ENCODE measurements at regions not wholly inside any gene's neighbourhood (a gene's known extent, or its start where the extent isn't known, plus 50 kb on each side); places are given as distances from the start of the nearest gene placed in this dataset.

GRCh38 chr7:106600569-106601373 lies 60.2 kb downstream of the CCDC71L start:
- H3K9me3 ChIP-seq, result no peaks in the 10 kb centered on the region
- no peaks in the 10 kb centered on the region for H3K27me3 ChIP-seq
- TF ChIP-seq POLR2AphosphoS5 (IDR thresholded peaks at IDR 0.05), result no peak
- no peak for TF ChIP-seq POLR2A (IDR thresholded peaks at IDR 0.05)
- no peak for TF ChIP-seq CTCF (IDR thresholded peaks at IDR 0.05)
- no peaks in the 10 kb centered on the region for H3K4me1 ChIP-seq
- intact Hi-C loops (cut with DNase I; ENCODE audit: low total_unique reads), result no loop called here
- H3K4me3 ChIP-seq, result no peak overlapping the region
- no peaks in the 10 kb centered on the region for H3K36me3 ChIP-seq
- no peak for DNase-seq (ENCODE audit: low spot score in 2 of 2)
- H3K27ac ChIP-seq, result no peak overlapping the region

- no peak overlapping the region for H3K27ac ChIP-seq
- no peak overlapping the region for H3K4me3 ChIP-seq
- no peak for DNase-seq (ENCODE audit: low spot score in 2 of 2)
- intact Hi-C loops (cut with DNase I; ENCODE audit: low total_unique reads), result no loop called here
- no peaks in the 10 kb centered on the region for H3K36me3 ChIP-seq
- no peaks in the 10 kb centered on the region for H3K27me3 ChIP-seq
- TF ChIP-seq POLR2AphosphoS5 (IDR thresholded peaks at IDR 0.05) (no peak), POLR2A (IDR thresholded peaks at IDR 0.05) (no peak), CTCF (IDR thresholded peaks at IDR 0.05) (no peak)
- H3K4me1 ChIP-seq, result no peaks in the 10 kb centered on the region
- H3K9me3 ChIP-seq, result no peaks in the 10 kb centered on the region
Measured at GRCh38 chr7:106599343-106599698, 61.6 kb downstream of the CCDC71L start.

- peak overlapping the region; percentile 3 to 36 (median 13) for H3K4me3 ChIP-seq
- peak in 1 of 2 donors; percentile 37 for DNase-seq (ENCODE audit: low spot score in 2 of 2)
- intact Hi-C loops (cut with DNase I; ENCODE audit: low total_unique reads), result no loop called here
- H3K9me3 ChIP-seq, result no peaks in the 10 kb centered on the region
- TF ChIP-seq POLR2AphosphoS5 (IDR thresholded peaks at IDR 0.05) (no peak), POLR2A (IDR thresholded peaks at IDR 0.05) (no peak), CTCF (IDR thresholded peaks at IDR 0.05) (no peak)
- H3K36me3 ChIP-seq, result no peaks in the 10 kb centered on the region
- no peaks in the 10 kb centered on the region for H3K27me3 ChIP-seq
- H3K27ac ChIP-seq, result no peak overlapping the region
- no peaks in the 10 kb centered on the region for H3K4me1 ChIP-seq
Measured at GRCh38 chr7:106598663-106599342, 62.2 kb downstream of the CCDC71L start.

GRCh38 chr7:106597751-106598546 lies 63.0 kb downstream of the CCDC71L start:
- Histone ChIP-seq H3K4me3 (no peak overlapping the region), H3K27me3 (no peaks in the 10 kb centered on the region), H3K9me3 (no peaks in the 10 kb centered on the region), H3K27ac (no peak overlapping the region), H3K36me3 (no peaks in the 10 kb centered on the region), H3K4me1 (no peaks in the 10 kb centered on the region)
- TF ChIP-seq POLR2A (IDR thresholded peaks at IDR 0.05) (no peak), POLR2AphosphoS5 (IDR thresholded peaks at IDR 0.05) (no peak), CTCF (IDR thresholded peaks at IDR 0.05) (no peak)
- no peak for DNase-seq (ENCODE audit: low spot score in 2 of 2)
- intact Hi-C loops (cut with DNase I; ENCODE audit: low total_unique reads), result no loop called here

All from breast epithelium (tissue), 4 donors.